Immature natural killer cell (primary cell): ENCODE measurements at regions not wholly inside any gene's neighbourhood (a gene's known extent, or its start where the extent isn't known, plus 50 kb on each side); places are given as distances from the start of the nearest gene placed in this dataset.

ENCODE experiments used
- DNase-seq, 3 donors: peaks; one replicate each; pipeline ENCODE4 v3.0.0; 2022; ENCODE audit warnings: mixed read lengths in 1 of 3
- H3K27ac Mint-ChIP-seq, 6 donors: one replicate each; pipeline ENCODE4 v1.8.0; 2020; ENCODE audit warnings: mixed read lengths in 6 of 6, mild to moderate bottlenecking in 5 of 6, inconsistent platforms in 4 of 6, moderate library complexity in 3 of 6
- H3K27me3 Mint-ChIP-seq, 3 donors: one replicate each; pipeline ENCODE4 v1.8.0; 2020 to 2021; ENCODE audit warnings: low read depth in 3 of 3, mild to moderate bottlenecking in 3 of 3, mixed read lengths in 3 of 3, moderate library complexity in 3 of 3, inconsistent platforms in 1 of 3
- H3K36me3 Mint-ChIP-seq, 3 donors: one replicate each; pipeline ENCODE4 v1.8.0; 2020; ENCODE audit warnings: mixed read lengths in 3 of 3, inconsistent platforms in 2 of 3, mild to moderate bottlenecking in 2 of 3
- H3K4me1 Mint-ChIP-seq, 2 donors: one replicate each; pipeline ENCODE4 v1.8.0; 2020; ENCODE audit warnings: inconsistent platforms in 2 of 2, mild to moderate bottlenecking in 2 of 2, mixed read lengths in 2 of 2, moderate library complexity in 1 of 2
- H3K4me3 Mint-ChIP-seq, 5 donors: one replicate each; pipeline ENCODE4 v1.8.0; 2020; ENCODE audit warnings: mild to moderate bottlenecking in 5 of 5, mixed read lengths in 5 of 5, inconsistent platforms in 3 of 5, moderate library complexity in 3 of 5
- H3K9me3 Mint-ChIP-seq, 6 donors: one replicate each; pipeline ENCODE4 v1.8.0; 2020; ENCODE audit warnings: mild to moderate bottlenecking in 6 of 6, mixed read lengths in 6 of 6, inconsistent platforms in 4 of 6, moderate library complexity in 3 of 6

DNA sequence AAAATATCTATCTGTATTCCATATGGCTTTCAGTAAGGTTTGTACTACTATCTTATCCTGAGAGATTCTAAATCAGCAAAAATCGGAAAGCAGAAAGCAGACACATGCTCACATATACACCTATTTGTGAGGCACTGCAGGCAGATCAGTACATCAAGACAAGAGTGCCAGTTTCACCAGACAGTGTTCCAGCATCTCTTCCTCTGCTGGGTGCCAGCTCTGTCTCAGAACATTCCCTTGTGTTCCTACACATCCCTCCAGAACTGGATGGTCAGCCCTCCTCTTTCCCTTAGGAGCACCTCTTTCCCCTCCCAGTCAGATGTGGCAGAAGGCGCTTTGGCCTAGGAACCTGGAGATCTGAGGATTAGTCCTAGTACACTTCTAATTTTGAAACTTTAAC lies 121.3 kb upstream of the IL12A start:
- Mint-ChIP-seq H3K36me3 (no peaks in the 10 kb centered on the region), H3K9me3 (peaks cover 0 to 2% (median 0%) of the 10 kb centered on the region in 6 donors), H3K27ac (no peak overlapping the region), H3K4me3 (no peak overlapping the region), H3K27me3 (peaks cover 0 to 7% (median 2%) of the 10 kb centered on the region in 3 donors), H3K4me1 (no peaks in the 10 kb centered on the region)
- DNase-seq, result no peak

DNA sequence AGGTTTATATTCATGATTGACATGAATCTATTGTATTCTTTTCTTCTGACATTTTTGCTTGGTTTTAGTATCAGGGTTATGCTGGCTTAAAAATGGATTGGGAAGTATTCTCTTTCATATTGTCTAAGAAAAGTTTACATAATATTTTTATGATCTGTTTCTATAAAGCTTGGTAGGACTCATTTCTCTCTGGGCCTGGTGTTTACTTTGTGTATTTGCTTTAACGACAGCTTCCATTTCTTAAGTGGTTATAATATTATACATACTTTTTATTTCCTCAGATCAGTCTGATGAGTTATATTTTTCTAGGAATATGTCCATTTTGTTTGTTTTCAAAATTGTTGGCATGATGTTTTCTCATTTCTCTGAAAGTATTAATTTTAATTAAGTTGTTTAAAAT lies 117.9 kb upstream of the IL12A start:
- no peak overlapping the region for H3K27ac Mint-ChIP-seq
- DNase-seq, result no peak
- peaks cover 0 to 2% (median 0%) of the 10 kb centered on the region in 6 donors for H3K9me3 Mint-ChIP-seq
- no peaks in the 10 kb centered on the region for H3K4me1 Mint-ChIP-seq
- no peak overlapping the region for H3K4me3 Mint-ChIP-seq
- no peaks in the 10 kb centered on the region for H3K36me3 Mint-ChIP-seq
- H3K27me3 Mint-ChIP-seq, result peaks cover 0 to 13% (median 4%) of the 10 kb centered on the region in 3 donors

DNA sequence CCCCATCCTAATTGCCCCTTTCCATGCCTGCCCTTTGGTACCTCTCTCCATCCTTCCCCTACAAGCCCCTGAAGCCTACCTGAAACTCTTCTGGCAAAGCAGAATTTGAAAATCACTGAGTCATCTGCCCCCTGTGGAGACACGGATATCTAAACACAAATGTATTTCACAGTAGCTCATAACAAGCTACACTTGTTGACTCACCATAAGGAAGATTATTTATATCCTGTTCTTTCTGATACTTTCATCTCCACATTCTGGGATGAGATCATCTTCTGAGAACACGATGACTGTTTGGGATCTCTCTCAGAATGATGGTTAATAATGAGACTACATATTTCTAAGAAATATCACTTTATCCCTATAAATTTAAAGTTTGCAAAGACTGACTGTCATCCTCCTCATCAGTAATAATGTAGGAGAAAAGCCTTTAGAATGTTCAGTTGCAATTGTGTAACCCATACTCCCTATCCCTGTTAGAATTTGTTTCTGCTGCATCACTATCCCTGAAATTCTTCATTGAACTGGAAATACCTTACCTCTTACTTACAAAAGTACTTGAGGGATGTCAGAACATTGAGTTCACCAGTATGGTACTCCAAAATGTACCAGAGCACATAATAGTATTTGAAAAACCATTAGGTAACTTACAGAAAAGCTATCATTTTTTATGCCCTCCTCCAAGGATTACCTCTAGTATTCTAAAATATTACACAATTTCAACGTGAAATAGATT lies 116.1 kb upstream of the IL12A start:
- Mint-ChIP-seq H3K27ac (no peak overlapping the region), H3K27me3 (peaks cover 2 to 16% (median 4%) of the 10 kb centered on the region in 3 donors), H3K36me3 (no peaks in the 10 kb centered on the region), H3K4me1 (no peaks in the 10 kb centered on the region), H3K9me3 (peaks cover 0 to 2% (median 0%) of the 10 kb centered on the region in 6 donors), H3K4me3 (no peak overlapping the region)
- DNase-seq, result no peak

DNA sequence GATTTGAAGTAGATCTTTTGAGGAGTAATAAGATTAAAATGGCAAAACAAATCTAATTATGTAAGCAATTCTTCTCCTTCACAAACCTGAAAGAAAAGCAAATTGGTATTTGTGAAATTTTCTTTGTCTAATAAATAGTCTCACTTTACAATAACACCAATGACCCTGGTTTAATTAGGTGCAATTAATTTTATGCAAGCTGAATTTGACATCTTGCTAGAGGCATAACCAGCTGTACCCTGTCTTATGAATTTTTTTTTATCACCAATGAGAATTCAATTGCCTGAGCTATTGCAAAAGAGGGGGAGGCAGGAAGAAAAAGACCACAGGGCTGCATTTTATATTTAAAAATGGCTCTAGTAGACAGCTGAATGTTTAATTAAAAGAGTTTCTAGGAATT lies 113.5 kb upstream of the IL12A start:
- H3K4me1 Mint-ChIP-seq, result no peaks in the 10 kb centered on the region
- peaks cover 0 to 2% (median 0%) of the 10 kb centered on the region in 6 donors for H3K9me3 Mint-ChIP-seq
- no peak for DNase-seq
- peaks cover 2 to 12% (median 4%) of the 10 kb centered on the region in 3 donors for H3K27me3 Mint-ChIP-seq
- no peak overlapping the region for H3K27ac Mint-ChIP-seq
- no peaks in the 10 kb centered on the region for H3K36me3 Mint-ChIP-seq
- no peak overlapping the region for H3K4me3 Mint-ChIP-seq

DNA sequence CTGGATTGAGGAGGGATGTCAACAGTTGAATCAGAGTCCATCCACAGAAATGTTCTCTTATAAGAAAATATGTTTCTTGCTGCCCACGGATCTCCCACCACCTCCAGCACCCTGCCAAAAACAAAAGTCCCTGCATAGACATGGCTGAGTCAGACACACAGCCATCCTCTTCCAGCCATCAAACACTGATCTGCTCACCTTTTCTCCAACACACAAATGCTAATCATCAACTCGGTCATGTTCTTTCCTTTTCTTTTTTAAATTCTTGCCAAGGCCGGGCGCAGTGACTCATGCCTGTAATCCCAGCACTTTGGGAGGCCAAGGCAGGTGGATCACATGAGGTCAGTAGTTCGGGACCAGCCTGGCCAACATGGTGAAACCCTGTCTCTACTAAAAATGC lies 110.7 kb upstream of the IL12A start:
- Mint-ChIP-seq H3K4me3 (no peak overlapping the region), H3K27ac (no peak overlapping the region), H3K36me3 (no peaks in the 10 kb centered on the region), H3K4me1 (no peaks in the 10 kb centered on the region), H3K9me3 (no peaks in the 10 kb centered on the region), H3K27me3 (peaks cover 2 to 10% (median 2%) of the 10 kb centered on the region in 3 donors)
- no peak for DNase-seq

DNA sequence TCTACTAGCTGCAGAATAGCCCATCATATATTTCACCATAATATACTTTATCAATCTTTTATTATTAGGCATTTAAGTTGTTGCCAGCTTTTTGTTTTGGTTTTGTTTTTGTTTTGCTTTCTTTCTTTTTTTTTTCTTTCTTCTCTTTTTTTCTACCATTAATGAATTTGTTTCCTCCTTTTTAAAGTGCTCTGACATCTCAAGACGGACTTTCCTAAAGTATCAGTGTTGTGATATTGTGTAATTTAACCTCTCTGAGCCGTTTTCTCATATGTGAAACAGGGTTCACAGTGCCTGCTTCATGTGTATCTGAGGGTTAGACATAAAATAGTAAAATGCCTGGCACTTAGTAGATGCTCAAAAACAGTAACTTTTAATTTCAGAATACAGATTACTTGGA lies 109.5 kb upstream of the IL12A start:
- DNase-seq, result no peak
- Mint-ChIP-seq H3K4me1 (no peaks in the 10 kb centered on the region), H3K27me3 (peaks cover 2 to 10% (median 2%) of the 10 kb centered on the region in 3 donors), H3K4me3 (no peak overlapping the region), H3K36me3 (no peaks in the 10 kb centered on the region), H3K9me3 (no peaks in the 10 kb centered on the region), H3K27ac (no peak overlapping the region)

DNA sequence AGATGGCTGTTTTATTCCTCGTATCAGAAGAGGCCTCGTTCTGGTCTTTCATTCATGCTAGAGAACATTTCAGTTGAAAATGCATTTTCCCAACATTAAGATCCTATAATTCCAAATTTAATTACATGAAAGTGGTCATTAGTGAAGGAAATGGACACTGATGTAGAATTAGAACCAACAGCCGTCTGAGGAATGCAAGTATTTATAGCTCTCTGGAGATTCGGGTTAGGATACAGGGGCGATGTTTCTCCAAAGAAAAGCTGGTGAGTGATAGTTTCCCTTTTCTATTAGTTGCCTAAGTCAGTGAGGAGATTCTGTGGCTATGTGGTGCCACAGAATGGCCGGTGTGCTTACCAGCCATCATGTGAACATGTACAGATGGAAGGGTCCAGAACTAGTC lies 109.0 kb upstream of the IL12A start:
- no peak overlapping the region for H3K27ac Mint-ChIP-seq
- no peaks in the 10 kb centered on the region for H3K36me3 Mint-ChIP-seq
- DNase-seq, result no peak
- H3K4me3 Mint-ChIP-seq, result no peak overlapping the region
- no peaks in the 10 kb centered on the region for H3K4me1 Mint-ChIP-seq
- H3K9me3 Mint-ChIP-seq, result no peaks in the 10 kb centered on the region
- H3K27me3 Mint-ChIP-seq, result peaks cover 2 to 10% (median 2%) of the 10 kb centered on the region in 3 donors

DNA sequence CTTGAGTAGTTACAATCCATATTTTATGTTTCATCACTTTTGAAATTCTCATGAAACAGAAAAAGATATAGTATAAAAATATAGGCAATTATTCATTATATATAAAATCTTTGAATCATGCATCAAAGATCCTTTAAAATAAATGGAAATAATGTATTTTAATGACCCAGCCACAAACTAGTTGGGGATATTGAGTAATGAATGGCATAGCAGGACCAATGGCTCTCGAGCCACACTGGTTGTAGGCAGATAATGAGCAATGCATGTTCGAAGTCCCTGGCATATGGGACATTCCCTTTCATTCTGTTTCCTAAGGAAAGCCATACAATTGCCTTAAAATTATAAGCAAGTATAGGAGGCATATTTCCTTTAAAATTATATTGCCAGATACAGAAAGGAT lies 107.4 kb upstream of the IL12A start:
- H3K4me3 Mint-ChIP-seq, result no peak overlapping the region
- no peaks in the 10 kb centered on the region for H3K36me3 Mint-ChIP-seq
- no peaks in the 10 kb centered on the region for H3K4me1 Mint-ChIP-seq
- H3K9me3 Mint-ChIP-seq, result no peaks in the 10 kb centered on the region
- H3K27ac Mint-ChIP-seq, result no peak overlapping the region
- no peak for DNase-seq
- H3K27me3 Mint-ChIP-seq, result peaks cover 0 to 2% (median 0%) of the 10 kb centered on the region in 3 donors

DNA sequence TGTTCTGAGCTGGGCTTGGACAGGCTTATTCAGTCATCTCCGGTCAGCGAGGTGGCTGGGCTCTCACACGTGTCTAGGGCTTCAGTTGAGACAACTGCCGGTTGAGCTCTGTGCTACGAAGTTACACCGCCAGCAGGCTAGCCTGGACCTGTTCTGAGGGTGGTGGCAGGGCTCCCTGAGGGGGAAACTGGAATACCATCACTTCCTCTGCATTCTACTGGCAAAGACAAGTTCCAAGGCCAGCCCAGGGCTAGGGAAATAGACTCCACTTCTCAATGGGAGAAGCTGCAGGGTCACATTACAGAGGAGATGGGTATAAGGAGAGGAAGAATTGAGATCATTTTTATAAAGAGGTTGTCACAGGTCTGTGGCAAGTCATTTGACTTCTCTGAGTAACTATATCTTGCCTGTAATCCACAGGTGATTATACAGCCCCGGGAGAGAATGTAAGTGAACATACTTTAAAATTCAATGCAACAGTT lies 106.8 kb upstream of the IL12A start:
- DNase-seq, result no peak
- Mint-ChIP-seq H3K9me3 (no peaks in the 10 kb centered on the region), H3K27me3 (peaks cover 0 to 2% (median 0%) of the 10 kb centered on the region in 3 donors), H3K36me3 (no peaks in the 10 kb centered on the region), H3K27ac (no peak overlapping the region), H3K4me1 (no peaks in the 10 kb centered on the region), H3K4me3 (no peak overlapping the region)

DNA sequence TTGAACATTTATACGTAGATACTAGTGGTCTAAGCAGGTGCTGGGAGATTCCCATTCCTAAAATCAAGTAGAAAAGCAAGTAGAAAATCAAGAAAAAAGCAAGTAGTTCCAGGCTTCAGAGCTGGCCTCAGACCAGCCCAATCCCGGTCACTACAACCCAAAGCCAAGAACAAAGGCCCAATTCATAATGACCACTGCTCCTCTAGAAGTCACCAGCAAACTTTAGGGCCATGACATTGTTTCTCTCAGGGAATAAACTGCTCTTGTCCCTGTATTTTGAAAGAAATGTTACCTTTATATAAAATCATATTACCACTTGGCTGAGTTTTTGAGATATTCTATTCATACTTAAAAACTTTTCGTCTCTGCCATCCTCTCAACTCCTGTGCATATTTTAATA lies 106.3 kb upstream of the IL12A start:
- Mint-ChIP-seq H3K4me3 (no peak overlapping the region), H3K27me3 (peaks cover 0 to 2% (median 0%) of the 10 kb centered on the region in 3 donors), H3K36me3 (no peaks in the 10 kb centered on the region), H3K4me1 (no peaks in the 10 kb centered on the region), H3K27ac (no peak overlapping the region), H3K9me3 (no peaks in the 10 kb centered on the region)
- DNase-seq, result no peak

DNA sequence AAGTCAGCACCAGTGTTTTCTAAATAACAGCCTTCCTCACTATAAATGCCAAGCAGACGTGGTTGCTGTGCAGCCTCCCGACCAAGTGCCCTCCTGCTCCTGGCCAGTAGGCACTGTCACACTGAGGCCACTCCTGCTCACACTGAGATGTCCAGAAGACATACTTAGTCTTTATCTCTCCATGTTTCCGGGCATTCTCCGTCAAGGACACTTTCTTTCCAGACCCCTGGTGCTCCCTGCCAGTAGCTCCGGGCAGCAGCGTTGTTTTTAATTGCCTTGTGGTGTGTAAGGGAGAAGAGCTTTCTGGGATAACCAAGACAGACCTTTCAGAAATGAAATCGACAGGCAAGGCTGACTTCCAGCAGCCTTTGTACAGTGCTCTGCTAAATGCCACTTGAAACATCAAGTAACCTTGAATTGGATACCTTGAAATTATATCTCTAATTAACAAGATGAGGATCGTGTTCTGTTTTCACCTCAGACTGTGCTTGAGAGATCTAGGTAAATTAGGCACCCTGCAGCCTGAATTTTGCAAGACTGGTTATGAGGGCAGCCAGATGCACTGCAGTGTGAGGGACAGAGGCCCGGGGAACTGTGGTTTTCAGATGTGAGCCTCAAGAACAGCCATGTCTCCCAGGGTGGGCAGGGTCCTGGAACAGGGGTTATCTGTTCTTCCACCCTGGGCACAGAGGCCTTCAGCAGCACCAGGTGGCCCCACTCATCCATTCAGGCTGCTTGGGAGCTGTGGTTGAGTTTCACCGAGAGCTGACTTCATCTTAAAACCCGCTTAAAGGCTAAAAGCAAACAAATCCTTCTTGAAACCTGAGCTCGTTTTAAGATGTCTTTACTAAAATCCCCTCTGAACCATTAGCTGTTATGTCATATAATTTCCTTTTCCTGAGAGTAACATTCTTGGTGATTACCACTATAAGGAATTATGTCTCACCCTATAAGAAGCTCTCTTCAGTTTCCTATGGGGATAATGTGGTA lies 105.5 kb upstream of the IL12A start:
- no peak for DNase-seq
- Mint-ChIP-seq H3K36me3 (no peaks in the 10 kb centered on the region), H3K27ac (no peak overlapping the region), H3K27me3 (peaks cover 0 to 2% (median 0%) of the 10 kb centered on the region in 3 donors), H3K4me1 (no peaks in the 10 kb centered on the region), H3K4me3 (no peak overlapping the region), H3K9me3 (no peaks in the 10 kb centered on the region)

DNA sequence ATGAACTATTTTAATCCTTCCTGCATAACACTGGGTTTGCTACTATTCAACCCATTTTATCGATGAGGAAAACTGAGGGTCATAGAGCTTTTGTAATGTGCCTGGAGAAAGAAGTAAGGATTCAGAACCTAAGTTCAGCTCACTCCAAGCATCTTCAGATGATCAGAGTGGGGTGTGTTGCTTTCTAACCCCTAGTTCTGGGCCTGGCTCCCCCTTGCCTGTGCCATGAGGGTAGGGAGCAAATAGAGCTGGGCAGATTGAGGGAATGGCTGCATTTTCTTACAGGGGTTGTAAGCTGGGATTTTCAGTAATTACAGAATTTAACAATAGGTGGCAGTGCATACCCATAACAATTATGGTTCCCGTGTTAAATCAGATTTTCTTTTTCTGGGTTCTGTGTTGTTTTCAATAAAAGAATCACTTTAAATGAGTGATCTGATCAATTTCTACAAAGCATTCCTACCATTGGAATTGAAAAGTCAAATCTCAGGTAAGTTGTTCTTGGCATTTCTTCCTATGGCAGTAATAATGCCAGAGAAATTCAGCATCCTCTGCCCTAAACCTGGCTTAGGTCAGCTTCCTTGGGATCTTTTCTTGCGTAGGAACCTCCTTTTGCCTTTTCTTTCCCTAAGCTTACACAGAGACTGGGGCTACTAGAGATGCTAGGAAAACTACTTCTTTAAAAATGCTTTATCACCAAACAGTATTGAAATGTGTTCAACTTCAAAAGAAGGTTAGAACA lies 103.8 kb upstream of the IL12A start:
- H3K4me3 Mint-ChIP-seq, result no peak overlapping the region
- peak in 2 of 3 donors; percentile 3 to 13 for DNase-seq
- H3K36me3 Mint-ChIP-seq, result no peaks in the 10 kb centered on the region
- no peak overlapping the region for H3K27ac Mint-ChIP-seq
- no peaks in the 10 kb centered on the region for H3K4me1 Mint-ChIP-seq
- H3K9me3 Mint-ChIP-seq, result no peaks in the 10 kb centered on the region
- H3K27me3 Mint-ChIP-seq, result peaks cover 0 to 8% (median 1%) of the 10 kb centered on the region in 3 donors

DNA sequence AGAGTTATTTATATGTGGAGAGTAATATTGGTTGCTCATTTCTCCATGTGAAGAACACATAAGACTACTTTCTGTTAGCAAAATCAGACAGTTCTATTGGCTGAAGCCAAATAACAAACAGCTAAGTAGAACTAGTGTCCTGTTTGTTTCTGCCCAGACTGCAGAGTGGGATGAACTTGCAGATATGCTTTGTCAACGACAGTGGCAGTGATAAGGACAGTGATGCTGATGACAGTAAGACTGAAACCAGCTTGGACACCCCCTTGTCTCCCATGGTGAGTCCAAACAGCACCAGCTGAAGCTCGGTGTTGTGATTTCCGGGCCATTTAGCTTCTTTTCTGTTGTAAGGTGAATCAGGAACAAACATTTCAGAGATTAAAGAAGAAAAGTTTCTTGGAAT lies 102.6 kb upstream of the IL12A start:
- Mint-ChIP-seq H3K9me3 (no peaks in the 10 kb centered on the region), H3K27ac (no peak overlapping the region), H3K27me3 (peaks cover 0 to 12% (median 1%) of the 10 kb centered on the region in 3 donors), H3K4me3 (no peak overlapping the region), H3K4me1 (no peaks in the 10 kb centered on the region), H3K36me3 (no peaks in the 10 kb centered on the region)
- DNase-seq, result no peak
